SK-N-SH (cell line): ENCODE measurements at regions not wholly inside any gene's neighbourhood (a gene's known extent, or its start where the extent isn't known, plus 50 kb on each side); places are given as distances from the start of the nearest gene placed in this dataset.

Source experiments
- CTCF ChIA-PET: fragments of 300-600, 350-600 bp; formaldehyde crosslinking; extraction: SDS; loops from one replicate; lab custom pipeline; 2021; lab: Yijun Ruan, JAX
- POLR2A ChIA-PET: fragments of 350-600 bp; sonication (Branson Sonifier 250); formaldehyde crosslinking; extraction: SDS; loops from one replicate; lab custom pipeline; 2020; ENCODE audit warnings: antibody characterized with exemption, inconsistent platforms; lab: Yijun Ruan, JAX
- DNase-seq: peaks from one replicate; pipeline ENCODE4 v3.0.0; 2012
- H2AFZ ChIP-seq: fragments of 200-600 bp; sonication (generic); 2 replicates; pipeline ENCODE4 v1.8.1; 2016; ENCODE audit warnings: antibody characterized with exemption, mild to moderate bottlenecking, low read depth
- H3F3A ChIP-seq: fragments of 200-600 bp; sonication (generic); replicated peaks from 2 replicates; pipeline ENCODE3; 2016; ENCODE audit warnings: antibody characterized with exemption, mild to moderate bottlenecking; ENCODE audit not compliant: insufficient read depth
- H3K27ac ChIP-seq, 2 experiments: fragments of 200-500 bp in 1 of 2; fragments of 200-600 bp in 1 of 2; sonication (Bioruptor generic) in 1 of 2; sonication (generic), shearing (Covaris generic) in 1 of 2; 2 replicates each; pipeline versions ENCODE4 v1.5.1 to v1.6.1; 2014 to 2016; ENCODE audit warnings: low read depth in 2 of 2, inconsistent platforms in 1 of 2, low read length in 1 of 2, mild to moderate bottlenecking in 1 of 2, mixed read lengths in 1 of 2
- H3K27me3 ChIP-seq: fragments of 200-600 bp; sonication (generic), shearing (Covaris generic); 2 replicates; pipeline ENCODE4 v1.6.1; 2016; ENCODE audit warnings: mixed run types; ENCODE audit not compliant: insufficient read depth
- H3K36me3 ChIP-seq, 2 experiments: fragments of 200-500 bp in 1 of 2; fragments of 200-600 bp in 1 of 2; sonication (Bioruptor generic) in 1 of 2; sonication (generic) in 1 of 2; replicated peaks in 1 of 2; 2 replicates each; pipeline versions ENCODE3 to v1.5.1; 2014 to 2016; ENCODE audit warnings: low read length in 1 of 2, mild to moderate bottlenecking in 1 of 2; ENCODE audit not compliant: insufficient read depth in 2 of 2, control insufficient read depth in 1 of 2
- H3K4me1 ChIP-seq, 2 experiments: fragments of 200-500 bp in 1 of 2; fragments of 200-600 bp in 1 of 2; sonication (Bioruptor generic) in 1 of 2; sonication (generic), shearing (Covaris generic) in 1 of 2; 2 replicates each; pipeline versions ENCODE4 v1.5.1 to v1.6.1; 2014 to 2016; ENCODE audit warnings: low read depth in 1 of 2, low read length in 1 of 2, mixed run types in 1 of 2; ENCODE audit not compliant: insufficient read depth in 2 of 2, control insufficient read depth in 1 of 2
- H3K4me2 ChIP-seq: fragments of 200-600 bp; sonication (generic), shearing (Covaris generic); 2 replicates; pipeline ENCODE4 v1.6.1; 2017; ENCODE audit warnings: mixed run types
- H3K4me3 ChIP-seq, 2 experiments: fragments of 200-500 bp in 1 of 2; fragments of 200-600 bp in 1 of 2; sonication (Bioruptor generic) in 1 of 2; sonication (generic), shearing (Covaris generic) in 1 of 2; 2 replicates each; pipeline versions ENCODE4 v1.5.1 to v1.8.1; 2014 to 2016; ENCODE audit warnings: low read depth in 2 of 2, inconsistent platforms in 1 of 2, low read length in 1 of 2, mild to moderate bottlenecking in 1 of 2, mixed read lengths in 1 of 2, moderate library complexity in 1 of 2
- H3K79me2 ChIP-seq: fragments of 200-600 bp; sonication (generic); 2 replicates; pipeline ENCODE4 v1.8.1; 2017; ENCODE audit warnings: mild to moderate bottlenecking; ENCODE audit not compliant: insufficient read depth
- H3K9ac ChIP-seq: fragments of 200-600 bp; sonication (generic); 2 replicates; pipeline ENCODE4 v1.6.1; 2017; ENCODE audit warnings: mixed run types
- H3K9me2 ChIP-seq: fragments of 200-600 bp; sonication (generic); 2 replicates; pipeline ENCODE4 v1.6.1; 2017; ENCODE audit warnings: mixed run types
- H3K9me3 ChIP-seq: fragments of 200-600 bp; sonication (generic); 2 replicates; pipeline ENCODE4 v1.6.1; 2017; ENCODE audit warnings: mixed run types, mild to moderate bottlenecking, moderate library complexity
- H4K20me1 ChIP-seq: fragments of 200-600 bp; sonication (generic); 2 replicates; pipeline ENCODE4 v1.6.1; 2017; ENCODE audit warnings: mild to moderate bottlenecking, mixed run types; ENCODE audit not compliant: insufficient read depth
- CTCF ChIP-seq: fragments of 200-600 bp; sonication (generic); IDR thresholded peaks from 2 replicates; pipeline ENCODE4 v1.6.1; 2017; ENCODE audit warnings: antibody characterized with exemption, mild to moderate bottlenecking, moderate library complexity
- ELF1 ChIP-seq: IDR thresholded peaks from 2 replicates; pipeline ENCODE4 v1.4.0; 2012
- EP300 ChIP-seq, 2 experiments: IDR thresholded peaks; 2 replicates each; pipeline versions ENCODE4 v1.4.0 to v1.6.1; 2012; ENCODE audit warnings: borderline replicate concordance in 1 of 2, low read depth in 1 of 2, low read length in 1 of 2
- EZH2phosphoT487 ChIP-seq: fragments of 200-600 bp; sonication (generic); IDR thresholded peaks from 2 replicates; pipeline ENCODE4 v1.6.1; 2017; ENCODE audit warnings: low read depth, mixed run types, mild to moderate bottlenecking, antibody characterized with exemption, moderate library complexity, borderline replicate concordance
- FOSL2 ChIP-seq: IDR thresholded peaks from 2 replicates; pipeline ENCODE4 v1.4.0; 2012; ENCODE audit warnings: low read depth, mild to moderate bottlenecking, moderate library complexity, borderline replicate concordance
- FOXJ3 ChIP-seq: sonication (generic); formaldehyde crosslinking; IDR thresholded peaks from 2 replicates; pipeline ENCODE4 v1.5.1; 2020; ENCODE audit warnings: mild to moderate bottlenecking, missing genetic modification reagents
- MEF2A ChIP-seq: IDR thresholded peaks from 2 replicates; pipeline ENCODE4 v1.4.0; 2012; ENCODE audit warnings: low read depth, borderline replicate concordance
- NFIC ChIP-seq: IDR thresholded peaks from 2 replicates; pipeline ENCODE4 v1.4.0; 2012; ENCODE audit warnings: borderline replicate concordance
- NRF1 ChIP-seq: IDR thresholded peaks from 2 replicates; pipeline ENCODE4 v1.6.1; 2012; ENCODE audit warnings: low read depth, mild to moderate bottlenecking, low read length
- PBX3 ChIP-seq: IDR thresholded peaks from 2 replicates; pipeline ENCODE4; 2012
- RAD21 ChIP-seq: IDR thresholded peaks from 2 replicates; pipeline ENCODE4 v1.6.1; 2012; ENCODE audit warnings: mild to moderate bottlenecking, low read length
- RFX5 ChIP-seq: IDR thresholded peaks from 2 replicates; pipeline ENCODE4 v1.6.1; 2012; ENCODE audit warnings: mild to moderate bottlenecking, improper control_type of control experiment, low read length
- RXRA ChIP-seq: IDR thresholded peaks from 2 replicates; pipeline ENCODE4 v1.4.0; 2012; ENCODE audit warnings: low read depth, mild to moderate bottlenecking, borderline replicate concordance
- SMC3 ChIP-seq: IDR thresholded peaks from 2 replicates; pipeline ENCODE4 v1.6.1; 2012; ENCODE audit warnings: low read depth, low read length, improper control_type of control experiment
- TCF12 ChIP-seq: IDR thresholded peaks from 2 replicates; pipeline ENCODE4 v1.4.0; 2012
- TEAD4 ChIP-seq: IDR thresholded peaks from 2 replicates; pipeline ENCODE4 v1.4.0; 2012; ENCODE audit warnings: mild to moderate bottlenecking, borderline replicate concordance; ENCODE audit not compliant: insufficient read depth
- USF1 ChIP-seq: IDR thresholded peaks from 2 replicates; pipeline ENCODE4 v1.4.0; 2012; ENCODE audit warnings: low read depth, borderline replicate concordance
- YY1 ChIP-seq: IDR thresholded peaks from 2 replicates; pipeline ENCODE4 v1.4.0; 2012; ENCODE audit warnings: low read depth, mild to moderate bottlenecking
- ZBTB33 ChIP-seq: IDR thresholded peaks from 2 replicates; pipeline ENCODE4 v1.4.0; 2012; ENCODE audit warnings: low read depth, borderline replicate concordance
- WGBS: methylation state at CpG from one replicate; pipeline ENCODE4 v1.1.6; 2017; ENCODE audit warnings: low lambda C conversion rate; 5-methylcytosine and 5-hydroxymethylcytosine counted together

- CTCF ChIA-PET, result no interaction called here
- WGBS, result 68% methylated on average over 17 of the region's 20 CpGs
- H3K4me2 ChIP-seq, result no peak overlapping the region
These were observed 73.2 kb upstream of the CHST15 start for GRCh38 chr10:124166431-124167125.

GRCh38 chr10:124165827-124166226, 72.4 kb upstream of the CHST15 start:
- no peaks in the 10 kb centered on the region for H3K4me1 ChIP-seq
- ChIA-PET POLR2A (no interaction called here), CTCF (no interaction called here)
- no peaks in the 10 kb centered on the region for H4K20me1 ChIP-seq
- no peaks in the 10 kb centered on the region for H3K9me2 ChIP-seq
- no peaks in the 10 kb centered on the region for H3K79me2 ChIP-seq
- H3K9ac ChIP-seq, result no peak overlapping the region
- no peak overlapping the region for H3K27ac ChIP-seq
- H3K9me3 ChIP-seq, result no peaks in the 10 kb centered on the region
- H3F3A ChIP-seq, result no peaks in the 10 kb centered on the region
- H3K27me3 ChIP-seq, result no peaks in the 10 kb centered on the region
- 20% methylated on average over 3 of the region's 3 CpGs for WGBS
- no peak overlapping the region for H3K4me2 ChIP-seq
- DNase-seq, result no peak
- H2AFZ ChIP-seq, result no peak overlapping the region
- no peaks in the 10 kb centered on the region for H3K36me3 ChIP-seq
- H3K4me3 ChIP-seq, result no peak overlapping the region
- TF ChIP-seq YY1, result no peak
- TF ChIP-seq USF1, result no peak
- TF ChIP-seq ELF1, result no peak
- no peak for TF ChIP-seq NRF1
- TF ChIP-seq EZH2phosphoT487, result no peak
- TF ChIP-seq SMC3, result no peak
- no peak for TF ChIP-seq FOSL2
- TF ChIP-seq PBX3, result no peak
- TF ChIP-seq TCF12, result no peak
- TF ChIP-seq FOXJ3, result no peak
- no peak for TF ChIP-seq ZBTB33
- no peak for TF ChIP-seq TEAD4

More at GRCh38 chr10:124166431-124167125, 73.2 kb upstream of the CHST15 start:
- Histone ChIP-seq H2AFZ (no peak overlapping the region), H3K27ac (no peak overlapping the region), H3K79me2 (no peaks in the 10 kb centered on the region), H3K4me1 (no peaks in the 10 kb centered on the region), H4K20me1 (no peaks in the 10 kb centered on the region), H3K36me3 (no peaks in the 10 kb centered on the region), H3K27me3 (no peaks in the 10 kb centered on the region), H3K9me2 (no peaks in the 10 kb centered on the region), H3K9me3 (no peaks in the 10 kb centered on the region), H3K4me3 (no peak overlapping the region), H3F3A (no peaks in the 10 kb centered on the region), H3K9ac (no peak overlapping the region)
- TF ChIP-seq RAD21, result no peak
- no peak for TF ChIP-seq NFIC
- no peak for TF ChIP-seq MEF2A
- no peak for TF ChIP-seq RXRA
- no peak for TF ChIP-seq EP300 (IDR thresholded peaks at IDR 0.05; ENCODE audit: borderline replicate concordance in 1 of 2, low read depth in 1 of 2, low read length in 1 of 2)
- TF ChIP-seq CTCF, result no peak
- TF ChIP-seq TEAD4, result no peak
- TF ChIP-seq RFX5, result no peak
- TF ChIP-seq PBX3, result no peak
- TF ChIP-seq FOXJ3, result no peak
- POLR2A ChIA-PET, result no interaction called here
- DNase-seq, result no peak
